Stimulated activated CD4-positive, alpha-beta T cell treated with anti-CD3 and anti-CD28 coated beads, Interleukin-12 subunit alpha, Interleukin-12 subunit beta, amount 100 ng/mL, for 4 hours (primary cell): ENCODE measurements at regions not wholly inside any gene's neighbourhood (a gene's known extent, or its start where the extent isn't known, plus 50 kb on each side); places are given as distances from the start of the nearest gene placed in this dataset.
"Not testable (repeated sequence)": the region's sequence is repeated elsewhere in the genome, so short reads cannot be mapped to it uniquely, and the experiment has no call there.

ENCODE experiments used
- DNase-seq: peaks from one replicate; pipeline ENCODE4 v3.0.0-alpha.2; 2020

- DNase-seq = no peak
Observed at GRCh38 chr15:62907275-62907674, 135.3 kb upstream of the TPM1 start.

- not testable (repeated sequence) for DNase-seq
Observed at GRCh38 chr15:62908341-62908740, 134.2 kb upstream of the TPM1 start.

- DNase-seq = no peak
Observed at GRCh38 chr15:62909257-62909656, 133.3 kb upstream of the TPM1 start.

DNA sequence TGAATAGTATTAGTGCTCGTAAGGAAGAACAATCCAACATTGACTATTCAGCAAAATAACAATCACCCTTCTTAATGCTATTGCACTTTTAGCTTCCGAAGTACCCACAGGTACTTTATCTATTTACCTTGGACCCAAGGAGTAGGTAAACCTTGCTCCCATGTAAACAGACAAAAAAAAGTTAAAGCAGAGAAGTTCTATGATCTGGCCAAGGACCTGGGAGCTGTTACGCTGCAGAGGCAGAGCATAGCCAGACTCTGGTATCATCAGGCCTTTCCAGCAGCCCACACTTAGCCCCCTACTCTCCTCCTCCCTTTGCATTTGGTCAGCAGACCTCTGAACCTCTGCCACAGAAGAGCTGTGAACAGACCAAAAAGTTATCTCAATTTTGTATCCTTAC is 130.3 kb upstream of the TPM1 start:
- DNase-seq = no peak

GRCh38 chr15:62912808-62913207 is 129.7 kb upstream of the TPM1 start:
- no peak for DNase-seq

DNA sequence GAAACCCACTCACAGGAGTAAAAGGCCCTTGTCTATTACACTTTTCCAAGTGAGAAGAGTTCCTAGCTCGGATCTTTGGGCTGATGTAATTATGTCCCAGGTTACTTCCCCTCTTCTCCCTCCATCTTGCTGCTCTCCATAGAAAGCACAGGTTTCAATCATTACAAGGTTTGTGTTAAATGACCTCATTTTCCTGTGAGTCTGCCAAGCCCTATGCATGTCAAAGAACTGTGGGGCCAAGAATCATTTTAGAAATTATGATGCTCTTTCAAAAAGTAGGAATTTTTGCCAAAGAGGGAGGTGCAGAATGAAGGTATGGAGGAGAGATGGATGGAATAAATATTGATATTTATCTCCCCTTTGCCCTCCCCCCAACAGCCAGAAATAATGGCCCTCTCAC is 129.3 kb upstream of the TPM1 start:
- DNase-seq = no peak

DNA sequence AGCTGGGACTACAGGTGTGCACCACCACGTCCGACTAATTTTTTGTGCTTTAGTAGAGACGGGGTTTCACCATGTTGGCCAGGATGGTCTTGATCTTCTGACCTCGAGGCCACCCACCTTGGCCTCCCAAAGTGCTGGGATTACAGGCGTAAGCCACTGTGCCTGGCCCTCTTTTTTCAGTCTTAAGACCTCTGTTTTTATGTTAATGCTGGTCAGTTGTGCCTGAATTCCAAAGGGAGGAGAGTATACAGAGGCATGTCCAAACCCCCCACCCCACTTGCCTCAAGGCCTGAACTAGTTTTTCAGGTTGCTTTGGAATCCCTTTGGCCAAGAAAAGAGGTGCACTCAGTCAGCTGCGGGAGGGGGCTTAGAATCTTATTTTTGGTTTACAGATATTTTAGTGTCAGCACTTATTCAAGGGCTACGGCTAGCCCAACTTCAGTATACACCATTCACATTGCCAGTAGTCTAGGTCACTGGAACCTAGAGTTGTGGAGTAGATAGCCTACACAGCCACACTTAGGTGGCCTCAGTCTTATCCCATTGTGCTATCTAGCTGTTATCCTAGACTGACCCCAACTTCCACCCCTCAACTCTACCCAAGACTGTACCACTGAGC is 128.0 kb upstream of the TPM1 start:
- no peak for DNase-seq

GRCh38 chr15:62920682-62921502 is 121.7 kb upstream of the TPM1 start:
- no peak for DNase-seq

DNA sequence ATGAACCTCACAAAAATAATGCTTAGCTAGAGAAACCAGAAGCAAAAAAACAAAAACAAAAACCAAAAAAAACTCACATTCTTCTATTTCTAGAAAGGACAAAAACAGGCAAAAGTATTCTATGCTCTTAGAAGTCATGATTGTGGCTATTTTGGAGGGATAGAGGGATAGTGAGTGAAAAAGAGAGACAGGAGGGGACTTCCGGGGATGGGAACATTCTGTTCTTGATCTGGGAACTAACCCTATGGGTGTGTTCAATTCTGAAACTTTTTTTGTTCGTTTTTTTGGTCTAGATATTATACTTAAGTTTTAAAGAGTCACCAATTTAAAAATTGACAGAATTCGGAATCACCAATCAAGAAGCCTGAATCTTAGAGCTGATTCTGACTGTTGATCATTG is 120.0 kb upstream of the TPM1 start:
- no peak for DNase-seq

DNA sequence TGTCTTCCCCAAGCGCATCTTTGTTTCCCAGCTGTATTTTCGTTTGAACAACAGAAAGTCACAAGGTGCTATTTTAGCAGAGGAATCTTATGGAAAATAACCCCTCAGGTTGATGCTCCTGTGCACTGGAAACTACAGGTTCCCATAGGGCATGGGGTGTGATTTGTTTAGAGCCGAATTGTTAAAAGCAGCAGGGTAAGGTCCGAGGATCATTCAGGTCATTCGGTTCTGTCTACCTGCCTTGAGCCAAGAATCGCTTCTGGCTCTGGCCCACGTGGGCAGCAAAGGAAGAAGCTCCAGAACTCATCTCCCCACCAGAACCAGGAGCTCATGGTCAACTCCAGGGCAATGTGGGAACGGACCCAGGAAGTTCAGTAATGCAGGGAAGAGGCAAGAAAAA is 116.7 kb upstream of the TPM1 start:
- no peak for DNase-seq

GRCh38 chr15:62927196-62927595 is 115.4 kb upstream of the TPM1 start:
- no peak for DNase-seq

- no peak for DNase-seq
Observed at GRCh38 chr15:62927836-62928235, 114.7 kb upstream of the TPM1 start.

- DNase-seq = no peak
Observed at GRCh38 chr15:62928242-62928999, 114.1 kb upstream of the TPM1 start.

GRCh38 chr15:62929000-62929357 is 113.6 kb upstream of the TPM1 start:
- no peak for DNase-seq

- DNase-seq = no peak
Observed at GRCh38 chr15:62931650-62932049, 110.9 kb upstream of the TPM1 start.

DNA sequence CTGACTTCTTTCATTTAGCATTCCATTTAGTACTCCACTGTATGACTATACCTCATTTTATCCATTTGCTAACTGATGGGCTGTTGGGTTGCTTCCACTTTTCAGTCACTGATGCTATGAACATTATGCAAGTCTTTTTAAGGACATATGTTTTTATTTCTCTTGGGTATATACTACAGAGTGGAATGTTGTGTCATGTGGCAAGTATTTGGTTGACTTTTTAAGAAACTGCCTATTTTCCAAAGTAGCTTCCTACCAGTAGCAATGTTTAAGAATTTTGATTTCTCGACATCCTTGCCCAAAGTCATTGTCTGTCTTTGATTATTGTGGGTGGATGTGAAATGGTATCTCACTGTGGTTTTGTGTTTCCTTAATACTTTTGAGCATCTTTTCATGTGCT is 110.1 kb upstream of the TPM1 start:
- no peak for DNase-seq

DNA sequence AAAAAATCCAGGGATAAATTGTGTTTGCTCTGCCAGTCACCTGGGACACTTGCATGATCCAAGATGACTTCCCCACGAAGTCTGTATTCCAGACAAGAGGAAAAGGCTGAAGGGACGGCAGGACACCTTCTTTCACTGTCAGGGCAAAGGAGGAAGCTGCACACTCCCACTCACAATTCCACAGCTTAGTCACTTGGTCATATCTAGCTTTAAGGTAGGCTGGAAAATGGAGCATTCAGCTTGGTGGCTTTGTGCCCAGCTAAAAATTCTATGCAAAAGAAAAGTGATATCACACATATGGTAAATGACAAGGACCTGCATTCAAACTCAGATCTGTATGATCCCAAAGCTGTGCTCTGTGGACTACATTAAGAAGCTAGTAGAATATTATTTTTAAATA is 109.2 kb upstream of the TPM1 start:
- DNase-seq = no peak

DNA sequence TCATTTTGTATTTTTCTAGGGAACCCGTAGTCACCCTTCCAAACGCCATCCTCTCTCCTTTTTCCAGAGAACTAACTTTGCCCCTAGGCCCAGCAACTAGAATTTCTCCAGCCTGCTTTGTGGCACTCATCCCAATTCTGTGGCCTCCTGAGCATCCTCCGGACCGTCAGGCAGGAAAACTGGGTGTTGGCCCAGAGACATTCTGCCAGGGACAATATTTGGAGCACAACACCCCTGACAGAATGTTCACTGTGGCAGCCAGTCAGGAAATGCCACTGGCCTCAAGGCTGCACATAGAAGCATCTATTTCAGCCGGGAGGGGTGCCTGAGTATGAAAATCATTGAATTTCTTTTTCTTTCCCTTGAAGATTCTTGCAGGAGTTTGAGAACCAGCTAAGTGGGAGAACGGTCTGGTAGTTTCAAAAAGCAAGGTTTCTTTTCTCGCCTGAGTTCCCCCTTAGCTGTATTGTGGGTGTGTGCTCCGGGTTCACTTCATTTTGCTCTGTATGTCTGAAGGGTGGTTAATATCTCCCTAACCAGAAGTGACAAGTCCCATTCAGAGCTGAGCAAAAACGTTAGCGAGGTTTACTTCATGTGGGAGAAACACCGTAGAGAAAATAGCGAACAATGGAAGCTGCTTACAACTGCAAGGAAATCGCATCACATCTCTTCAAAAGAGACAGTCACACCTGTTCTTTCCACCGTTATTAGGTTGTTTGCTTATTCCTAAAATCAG is 108.1 kb upstream of the TPM1 start:
- DNase-seq = no peak

- no peak for DNase-seq
Observed at GRCh38 chr15:62935300-62936081, 107.1 kb upstream of the TPM1 start.

DNA sequence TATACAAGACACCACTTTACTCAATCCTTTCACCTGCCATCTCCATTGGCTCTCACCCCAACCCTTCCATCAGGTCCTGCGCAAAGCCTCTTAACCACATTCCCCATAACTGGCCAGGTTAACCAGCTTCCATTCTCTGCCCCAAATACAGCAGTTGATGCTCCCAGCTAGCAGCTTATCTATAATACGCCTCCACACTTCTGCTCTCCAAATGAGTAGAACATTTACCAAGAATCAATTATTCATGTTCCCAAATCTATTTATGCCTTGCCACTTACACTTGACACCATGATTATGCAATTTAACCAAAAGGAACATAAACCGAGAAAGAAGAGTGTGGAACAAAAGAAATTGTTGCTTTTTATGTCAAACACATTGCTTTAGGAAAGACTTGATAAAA is 103.7 kb upstream of the TPM1 start:
- no peak for DNase-seq

DNA sequence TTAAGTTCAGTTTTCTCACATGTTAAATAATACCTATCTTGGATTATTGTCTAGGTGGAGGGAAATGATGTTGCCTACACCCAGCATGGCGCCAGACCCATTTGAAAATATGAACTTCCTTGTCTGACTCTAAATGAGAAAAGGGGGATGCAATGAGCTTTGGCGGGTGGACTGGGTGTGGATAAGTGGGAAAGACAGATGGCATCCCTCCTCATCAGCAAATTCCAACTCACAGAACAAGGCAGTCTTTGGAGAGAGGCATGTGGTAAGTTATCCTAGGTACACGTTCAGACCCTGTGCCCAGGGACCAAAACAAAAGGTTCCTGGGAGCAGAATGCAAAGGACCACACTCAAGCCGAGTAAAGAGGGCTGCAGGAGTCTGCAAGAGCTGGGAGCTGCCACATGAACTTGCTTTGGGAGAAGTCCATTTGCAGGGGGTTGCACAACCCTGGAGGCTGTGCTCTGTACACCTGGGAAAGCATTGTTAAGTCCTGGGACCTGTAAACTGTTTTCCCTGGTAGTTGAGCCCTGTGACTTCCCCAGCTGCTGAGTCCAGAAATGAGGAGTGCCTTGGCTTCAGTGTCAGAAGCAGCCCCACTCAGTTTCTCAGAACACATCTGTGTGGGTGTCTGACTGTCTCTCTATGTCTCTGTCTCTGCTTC is 102.3 kb upstream of the TPM1 start:
- DNase-seq = no peak

DNA sequence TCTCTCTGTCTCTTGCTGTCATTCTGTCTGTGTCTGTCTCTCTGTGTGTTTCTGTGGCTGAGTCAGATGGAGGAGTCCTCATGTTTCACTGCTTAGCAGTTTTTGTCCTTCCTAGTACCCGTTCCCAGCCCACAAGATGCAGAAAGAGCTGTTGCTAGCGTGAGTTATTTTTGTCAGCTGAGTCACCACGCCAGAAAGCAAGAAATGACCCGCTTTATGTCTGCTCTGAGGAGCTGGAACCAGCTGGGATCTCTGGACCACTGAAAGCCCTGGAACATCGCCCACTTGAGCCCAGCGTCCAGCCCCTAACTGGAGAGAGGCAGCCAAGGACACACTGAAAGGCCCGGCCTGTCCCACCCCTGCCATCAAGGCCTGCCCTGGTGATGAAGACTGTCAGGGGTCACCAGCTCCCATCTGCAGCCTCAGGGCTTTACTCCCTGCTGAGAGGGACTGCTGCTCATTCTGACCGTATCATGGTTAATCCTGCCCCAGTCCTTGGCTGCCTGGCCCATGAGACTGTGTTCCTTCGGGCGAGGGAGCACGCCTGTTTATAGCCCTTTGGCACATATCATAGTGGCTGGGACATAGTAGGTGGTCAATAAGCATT is 101.7 kb upstream of the TPM1 start:
- no peak for DNase-seq
